Fibroblast of skin of back (primary cell): ENCODE measurements at regions not wholly inside any gene's neighbourhood (a gene's known extent, or its start where the extent isn't known, plus 50 kb on each side); places are given as distances from the start of the nearest gene placed in this dataset.
"Not testable (repeated sequence)": the region's sequence is repeated elsewhere in the genome, so short reads cannot be mapped to it uniquely, and the experiment has no call there.

Experiments
- DNase-seq: peaks from one replicate; pipeline ENCODE4 v3.0.0-alpha.2; 2013

DNA sequence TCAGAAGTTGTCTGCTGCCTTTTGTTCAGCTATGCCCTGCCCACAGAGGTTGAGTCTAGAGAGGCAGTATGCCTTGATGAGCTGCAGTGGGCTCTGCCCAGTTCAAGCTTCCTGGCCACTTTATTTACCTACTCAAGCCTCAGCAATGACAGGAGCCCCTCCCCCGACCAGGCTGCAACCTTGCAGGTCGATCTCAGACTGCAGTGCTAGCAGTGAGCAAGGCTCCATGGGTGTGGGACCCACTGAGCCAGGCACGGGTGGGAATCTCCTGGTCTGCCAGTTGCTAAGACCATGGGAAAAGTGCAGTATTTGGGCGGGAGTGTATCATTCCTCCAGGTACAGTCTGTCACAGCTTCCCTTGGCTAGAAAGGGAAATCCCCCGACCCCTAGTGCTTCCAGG lies 1554.8 kb downstream of the PCDH9 start:
- not testable (repeated sequence) for DNase-seq

GRCh38 chr13:65670014-65670625 lies 1560.0 kb downstream of the PCDH9 start:
- DNase-seq, result no peak

GRCh38 chr13:65660731-65661130 lies 1569.4 kb downstream of the PCDH9 start:
- DNase-seq, result no peak

GRCh38 chr13:65656740-65657329 lies 1573.3 kb downstream of the PCDH9 start:
- peak; percentile 17 for DNase-seq

GRCh38 chr13:65653613-65654012 lies 1576.5 kb downstream of the PCDH9 start:
- no peak for DNase-seq

DNA sequence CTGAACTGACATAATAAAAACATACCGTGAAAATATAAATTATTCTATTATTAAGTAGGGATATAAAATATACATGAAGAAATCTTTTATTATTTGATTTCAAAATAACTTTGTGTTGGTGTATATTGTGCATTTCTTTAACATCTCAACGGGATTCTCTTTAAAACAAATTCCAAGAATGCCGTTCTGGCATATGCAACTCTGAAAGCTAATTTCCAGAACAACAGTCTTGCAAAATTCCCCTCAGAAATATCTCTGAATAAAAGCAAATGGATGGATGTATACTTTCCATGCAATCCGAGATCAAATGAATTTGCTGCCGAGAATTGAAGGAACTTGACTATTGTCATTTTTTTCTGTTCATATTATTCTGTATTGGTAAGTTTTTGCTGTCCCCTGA lies 1579.8 kb downstream of the PCDH9 start:
- DNase-seq, result no peak

DNA sequence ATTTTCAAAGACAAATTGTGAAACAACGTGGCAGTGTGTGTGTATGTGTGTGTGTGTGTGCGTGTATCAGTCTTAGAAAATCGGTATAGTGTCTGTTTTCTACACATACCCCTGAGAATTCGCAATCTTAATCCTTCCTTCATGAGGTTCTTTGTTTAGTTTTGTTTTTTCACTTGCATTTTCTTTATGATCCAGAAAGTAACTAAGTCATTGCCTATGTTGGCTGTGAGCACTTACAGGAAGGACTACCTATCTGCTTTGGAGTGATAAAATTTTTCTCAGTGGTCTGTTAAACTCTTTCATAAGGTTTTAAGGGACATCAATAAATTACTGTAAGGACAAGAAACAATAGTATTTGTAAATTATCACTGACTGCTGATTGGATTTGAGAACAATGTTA lies 1587.1 kb downstream of the PCDH9 start:
- DNase-seq, result no peak

DNA sequence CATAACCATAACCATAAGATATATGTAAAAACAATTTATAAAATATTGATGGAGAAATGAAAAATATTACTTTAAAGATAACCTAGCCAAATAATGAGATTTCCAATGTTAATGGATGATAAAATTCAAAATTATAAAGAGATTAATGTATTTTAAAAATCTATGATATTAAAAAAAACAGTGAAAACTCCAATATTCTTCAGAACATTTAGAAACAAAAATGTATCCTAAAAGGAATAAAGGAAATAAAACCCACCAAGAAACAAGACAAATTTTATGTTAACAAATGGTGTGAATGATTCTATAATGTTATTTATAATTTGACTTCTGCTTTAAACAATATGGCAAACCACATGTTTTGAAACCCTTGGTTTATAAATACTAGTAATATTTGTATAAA lies 1587.8 kb downstream of the PCDH9 start:
- DNase-seq, result no peak

DNA sequence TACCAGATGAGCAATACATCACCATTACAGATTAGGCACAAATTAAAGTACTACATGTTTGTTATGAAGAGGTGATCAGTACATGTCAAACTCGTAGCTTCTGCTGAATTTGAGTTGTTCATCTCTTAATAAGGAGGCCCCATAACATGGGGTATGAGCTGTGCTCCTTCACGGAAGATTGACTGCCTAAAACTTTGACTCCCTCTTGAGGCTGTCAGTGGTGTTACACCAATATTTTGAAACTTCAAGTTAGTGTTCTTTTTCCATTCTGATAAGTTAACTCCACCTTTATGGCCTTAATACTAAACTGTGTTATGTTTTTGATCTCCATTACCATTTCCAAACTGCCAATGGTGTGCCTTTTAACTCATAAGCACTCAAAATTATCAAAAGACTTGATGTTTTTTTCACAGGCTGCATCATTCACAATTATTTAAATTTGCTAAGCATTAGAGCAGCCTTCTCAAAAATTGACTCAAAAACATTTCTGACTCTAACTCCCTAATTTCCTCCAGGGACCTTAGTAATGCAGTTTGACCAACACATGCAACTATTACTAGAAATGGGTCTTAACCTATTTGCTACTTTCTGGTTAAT lies 1591.5 kb downstream of the PCDH9 start:
- DNase-seq, result peak; percentile 50

DNA sequence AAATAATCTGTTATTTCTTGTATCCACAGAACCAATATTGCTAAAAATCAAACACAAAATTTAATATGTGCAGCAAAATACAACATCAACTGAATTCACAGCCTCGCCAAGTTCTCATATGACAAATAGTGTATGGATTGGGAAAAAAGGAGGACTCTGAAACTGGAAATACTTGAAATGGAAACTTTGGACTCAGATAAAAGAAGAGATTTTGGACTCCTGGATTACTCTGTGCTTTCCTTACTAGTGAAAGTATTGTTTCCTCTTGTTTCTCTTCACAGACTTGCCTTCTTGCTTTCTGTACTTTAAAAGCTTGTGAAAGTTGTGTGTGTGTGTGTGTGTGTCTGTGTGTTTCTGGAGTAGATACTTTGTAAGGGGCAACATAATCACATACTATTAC lies 1596.3 kb downstream of the PCDH9 start:
- DNase-seq, result no peak

DNA sequence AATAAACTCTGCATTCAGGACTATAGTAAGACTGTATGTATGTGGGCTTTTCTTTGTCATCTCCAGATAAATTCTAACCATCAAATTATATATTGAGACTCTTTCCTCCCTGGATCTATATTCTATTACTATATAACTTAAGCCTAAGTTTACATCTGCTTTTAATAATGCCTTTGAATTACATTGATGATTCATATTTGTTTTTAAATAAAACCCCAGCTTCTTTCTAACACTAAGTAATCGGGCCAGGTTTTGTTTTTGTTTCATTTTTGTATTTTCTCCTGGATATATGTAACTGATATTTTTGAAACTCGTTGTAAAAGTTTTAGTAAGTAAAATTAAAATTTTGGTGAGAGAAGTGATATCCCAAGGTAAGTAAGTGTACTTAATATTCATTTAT lies 1599.1 kb downstream of the PCDH9 start:
- DNase-seq, result peak; percentile 16

DNA sequence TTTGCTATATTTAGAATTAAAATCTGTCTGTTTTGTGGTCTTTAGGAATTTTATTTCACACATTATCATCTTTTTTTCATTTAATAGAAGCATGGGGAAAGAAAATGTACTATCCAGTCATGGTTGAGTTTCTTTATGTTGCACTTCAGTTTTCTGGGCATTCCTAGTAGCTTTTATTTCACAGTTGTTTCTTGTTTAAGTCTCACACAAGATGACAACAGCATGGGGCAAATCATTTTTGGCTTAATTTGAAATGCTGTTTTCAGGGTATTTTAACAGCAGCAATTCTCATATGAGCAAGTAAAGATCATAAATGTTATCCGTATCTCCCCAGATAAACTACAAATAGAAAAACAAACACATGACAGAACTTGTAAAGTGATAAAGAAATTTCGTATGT lies 1600.2 kb downstream of the PCDH9 start:
- DNase-seq, result no peak

DNA sequence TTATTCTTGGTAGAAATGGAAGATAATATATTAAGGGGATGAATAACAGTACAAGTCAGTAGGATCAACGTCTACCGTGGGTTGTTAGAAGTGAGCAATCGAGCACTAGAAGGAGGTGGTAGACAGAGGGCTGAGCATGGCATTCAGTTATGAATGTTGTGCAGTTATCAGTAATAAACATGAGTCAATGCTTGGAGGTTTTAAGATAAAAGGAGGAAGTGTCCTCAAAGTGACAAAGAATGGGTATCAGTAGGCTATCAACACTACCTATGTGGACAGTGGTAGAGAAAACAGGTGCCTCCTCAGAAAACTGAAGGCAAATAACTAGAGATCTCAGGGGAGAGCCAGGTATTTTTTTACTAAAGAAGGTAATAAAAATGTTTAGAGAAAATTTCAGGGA lies 1607.0 kb downstream of the PCDH9 start:
- no peak for DNase-seq

DNA sequence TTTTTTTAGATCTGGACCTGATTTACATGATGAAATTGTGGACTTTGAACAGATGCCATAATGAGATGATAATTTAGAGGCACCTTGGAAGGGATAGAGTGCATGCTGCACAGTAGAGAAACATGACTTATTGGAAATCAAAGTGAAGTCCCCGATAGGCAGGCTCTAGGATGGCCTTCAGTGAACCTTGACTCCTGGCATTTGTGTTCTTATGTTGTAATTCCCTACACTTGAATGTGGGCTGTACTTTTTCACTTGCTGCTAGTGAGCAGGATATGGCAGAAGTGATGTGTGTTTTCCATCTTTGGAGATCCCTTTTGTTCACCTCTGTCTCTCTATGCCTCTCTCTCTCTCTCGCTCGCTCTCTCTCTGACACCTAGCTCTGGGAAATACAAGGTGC lies 1614.6 kb downstream of the PCDH9 start:
- no peak for DNase-seq

DNA sequence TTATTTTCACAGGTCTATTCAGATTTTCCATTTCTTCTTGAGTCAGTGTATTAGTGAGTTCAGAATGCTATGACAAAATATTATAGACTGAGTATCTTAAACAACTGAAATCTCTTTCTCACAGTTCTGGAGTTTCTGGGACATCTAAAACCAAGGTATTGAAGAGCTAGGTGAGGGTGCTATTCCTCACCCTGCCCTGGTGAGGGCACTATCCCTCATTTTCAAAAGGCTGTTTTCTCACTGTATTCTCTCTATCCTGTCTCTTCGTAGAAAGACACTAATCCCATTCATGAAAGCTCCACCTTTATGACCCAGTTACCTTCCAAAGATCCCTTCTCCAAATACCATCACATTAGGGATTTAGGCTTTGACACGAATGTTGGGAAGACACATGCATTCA lies 1617.1 kb downstream of the PCDH9 start:
- DNase-seq, result no peak

GRCh38 chr13:65609350-65609749 lies 1620.8 kb downstream of the PCDH9 start:
- no peak for DNase-seq

DNA sequence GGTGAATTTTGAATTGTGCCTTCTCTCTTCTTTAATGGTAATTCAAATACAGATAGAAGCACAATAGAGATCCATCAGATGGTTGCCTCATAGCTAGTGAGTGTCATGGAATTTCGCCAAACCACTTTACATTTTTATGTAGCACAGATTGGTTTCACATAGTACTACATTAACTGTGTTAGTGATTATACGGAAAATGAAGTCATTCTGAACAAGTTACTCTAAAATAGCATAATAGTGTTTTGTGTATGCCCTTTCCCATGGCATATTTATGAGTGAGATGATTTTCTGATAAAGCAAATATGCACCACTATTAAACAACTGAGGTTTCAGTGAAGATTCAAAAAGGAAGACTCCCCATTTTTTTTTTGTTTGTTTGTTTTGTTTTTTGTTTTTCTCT lies 1623.5 kb downstream of the PCDH9 start:
- DNase-seq, result peak; percentile 53

DNA sequence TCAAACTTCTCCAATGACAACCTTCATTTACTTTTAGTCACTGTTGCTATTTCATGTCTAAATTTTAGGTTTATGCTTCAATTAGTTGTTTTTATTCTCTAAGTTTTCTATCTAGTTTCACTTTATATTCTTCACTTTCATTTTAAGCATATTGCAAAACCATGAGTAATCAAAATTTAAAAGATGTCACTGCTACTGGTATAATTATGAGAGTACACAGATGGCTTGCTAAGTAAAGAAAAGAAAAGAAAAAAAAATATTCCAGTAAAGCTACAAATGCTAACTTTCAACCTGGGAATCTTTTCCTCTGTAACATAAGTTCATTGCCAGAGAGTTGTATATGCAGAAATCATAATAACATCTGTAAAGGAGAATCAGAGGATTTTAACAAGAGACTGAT lies 1624.7 kb downstream of the PCDH9 start:
- no peak for DNase-seq

DNA sequence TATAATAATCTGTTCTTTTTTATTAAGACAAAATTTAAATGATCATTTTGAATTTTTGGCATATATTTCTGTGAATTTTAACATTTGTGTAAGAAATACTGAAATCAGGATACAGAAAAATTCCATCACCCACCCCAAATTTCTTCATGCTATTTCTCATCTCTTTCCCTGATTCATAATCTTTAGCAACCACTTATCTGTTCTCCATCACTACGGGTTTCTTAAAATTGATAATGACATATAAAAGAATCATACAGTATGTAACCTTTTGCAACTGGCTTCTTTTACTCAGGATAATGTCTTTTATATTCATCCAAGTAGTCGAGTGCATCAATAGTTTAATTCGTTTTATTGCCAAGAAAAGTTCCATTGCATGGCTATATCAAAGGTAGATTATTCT lies 1627.0 kb downstream of the PCDH9 start:
- no peak for DNase-seq

DNA sequence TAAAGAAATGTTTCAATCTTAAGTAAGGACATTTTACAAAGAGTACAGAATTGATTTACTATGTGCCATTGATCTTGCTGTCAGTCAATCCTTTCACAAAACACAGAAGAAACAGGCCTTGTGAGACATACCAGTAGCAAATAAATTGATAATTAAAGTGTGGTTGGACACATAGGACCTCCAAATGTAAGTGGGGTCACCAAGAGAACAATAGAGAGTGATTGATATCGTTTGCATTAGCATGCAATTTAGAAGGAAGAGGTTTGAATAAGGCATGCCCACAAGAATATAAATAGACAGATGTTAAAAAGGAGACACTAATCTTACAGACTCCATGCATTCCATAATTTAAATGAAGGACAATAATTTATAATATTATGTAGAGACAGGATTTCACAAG lies 1628.3 kb downstream of the PCDH9 start:
- DNase-seq, result no peak

- peak; percentile 25 for DNase-seq
These were observed 1629.4 kb downstream of the PCDH9 start for GRCh38 chr13:65600702-65601101.

DNA sequence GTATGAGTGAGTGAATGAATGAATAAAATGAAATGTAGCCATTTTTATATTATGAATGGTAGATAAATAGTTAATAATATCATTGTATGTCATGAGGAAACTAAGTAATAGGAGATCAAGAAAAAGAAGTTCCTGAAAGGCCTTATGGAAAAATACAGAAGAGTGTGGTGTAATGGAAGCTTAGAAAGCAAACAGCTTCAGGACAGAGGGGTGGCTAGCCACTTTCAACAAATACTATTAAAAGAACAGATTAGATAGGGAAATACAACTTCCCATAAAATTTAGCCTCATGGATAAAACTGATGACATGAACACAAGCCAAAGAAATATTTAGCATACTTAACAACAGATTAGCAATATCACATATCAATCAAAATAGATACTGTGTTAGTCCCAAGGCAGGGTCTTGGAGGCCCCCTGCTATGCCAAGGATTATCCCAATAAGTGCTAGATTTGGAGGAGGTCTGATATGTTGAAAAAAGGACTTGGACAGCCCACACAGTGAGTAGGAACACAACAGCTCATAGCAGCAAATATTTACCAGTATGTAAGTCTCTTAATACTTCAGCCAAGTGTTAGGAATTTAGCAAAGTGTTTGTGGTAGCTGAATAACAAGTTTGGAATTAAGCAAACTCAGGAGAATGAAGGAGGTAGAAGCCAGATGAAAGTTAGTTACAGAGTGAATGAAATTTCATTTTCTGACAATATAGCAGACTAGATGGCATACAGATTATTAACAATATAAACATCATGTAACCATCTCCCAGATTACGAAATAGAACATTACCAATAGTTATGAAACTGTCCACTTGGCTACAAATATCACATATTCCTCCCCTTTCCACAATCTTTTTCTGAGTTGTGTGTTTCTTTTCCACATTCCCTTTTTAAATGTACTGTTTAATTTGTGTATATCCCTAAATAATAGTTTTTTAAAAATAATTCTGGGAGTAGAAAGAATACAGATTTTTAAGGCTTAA lies 1632.0 kb downstream of the PCDH9 start:
- DNase-seq, result peak; percentile 77

DNA sequence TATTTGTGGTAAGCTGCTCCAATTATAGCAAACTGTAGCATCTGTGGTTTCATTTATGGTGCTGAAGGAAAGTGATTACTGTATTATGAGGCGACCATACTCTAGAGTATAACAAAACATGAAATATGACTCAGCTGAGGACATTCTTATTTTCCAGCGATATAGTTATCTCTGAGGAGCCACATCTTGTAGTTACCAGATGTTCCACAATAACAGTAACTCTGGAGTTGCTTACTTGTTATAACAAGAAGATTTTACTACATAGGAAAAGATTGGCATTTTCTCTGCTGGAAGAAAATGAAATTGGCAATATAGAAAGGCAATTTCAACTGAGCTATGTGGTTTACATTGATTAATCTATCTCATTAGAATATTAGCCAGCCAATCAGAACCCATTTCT lies 1634.2 kb downstream of the PCDH9 start:
- DNase-seq, result peak; percentile 57
